Type B pancreatic cell (in vitro differentiated cells): ENCODE measurements at regions not wholly inside any gene's neighbourhood (a gene's known extent, or its start where the extent isn't known, plus 50 kb on each side); places are given as distances from the start of the nearest gene placed in this dataset.

Source experiments
- DNase-seq: peaks from one replicate; pipeline ENCODE4 v3.0.0; 2021; ENCODE audit warnings: mixed read lengths; ENCODE audit not compliant: unreplicated experiment; ENCODE audit errors: extremely low spot score
- H3K27ac Mint-ChIP-seq: 2 replicates; pipeline ENCODE4 v1.8.0; 2021; ENCODE audit warnings: mild to moderate bottlenecking, mixed read lengths
- H3K27me3 Mint-ChIP-seq: 2 replicates; pipeline ENCODE4 v1.8.0; 2021; ENCODE audit warnings: mixed read lengths
- H3K36me3 Mint-ChIP-seq: 2 replicates; pipeline ENCODE4 v1.8.0; 2021; ENCODE audit warnings: mixed read lengths
- H3K4me1 Mint-ChIP-seq: one replicate; pipeline ENCODE4 v1.8.0; 2021; ENCODE audit warnings: mixed read lengths; ENCODE audit not compliant: unreplicated experiment
- H3K4me3 Mint-ChIP-seq: 2 replicates; pipeline ENCODE4 v1.8.0; 2021; ENCODE audit warnings: mild to moderate bottlenecking, mixed read lengths
- H3K9me3 Mint-ChIP-seq: 2 replicates; pipeline ENCODE4 v1.8.0; 2021; ENCODE audit warnings: mixed read lengths
- CTCF ChIP-seq: fragments of 200-600 bp; sonication (generic); conservative IDR thresholded peaks from 2 replicates; pipeline ENCODE4 v1.5.0; 2021; ENCODE audit warnings: antibody characterized with exemption, mild to moderate bottlenecking

DNA sequence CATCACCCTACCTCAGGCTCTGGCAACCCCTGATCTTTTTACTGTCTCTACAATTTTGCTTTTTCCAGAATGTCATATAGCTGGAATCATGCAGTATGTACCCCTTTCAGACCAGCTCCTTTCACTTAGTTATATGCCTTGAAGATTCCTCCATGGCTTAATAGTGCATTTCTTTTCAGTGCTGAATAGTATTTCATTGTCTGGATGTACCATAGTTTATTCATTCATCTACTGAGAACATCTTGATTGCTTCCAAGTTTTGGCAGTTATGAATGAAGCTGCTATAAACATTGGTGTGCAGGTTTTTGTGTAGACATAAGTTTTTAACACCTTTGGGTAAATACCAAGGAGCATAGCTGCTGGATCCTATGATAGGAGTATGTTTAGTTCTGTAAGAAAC, 50.8 kb upstream of the ANP32A start:
- TF ChIP-seq CTCF, result no peak
- Mint-ChIP-seq H3K9me3 (no peaks in the 10 kb centered on the region), H3K4me3 (no peak overlapping the region), H3K4me1 (peaks cover 9% of the 10 kb centered on the region), H3K36me3 (no peaks in the 10 kb centered on the region), H3K27ac (no peak overlapping the region), H3K27me3 (peaks cover 17% of the 10 kb centered on the region)
- no peak for DNase-seq

DNA sequence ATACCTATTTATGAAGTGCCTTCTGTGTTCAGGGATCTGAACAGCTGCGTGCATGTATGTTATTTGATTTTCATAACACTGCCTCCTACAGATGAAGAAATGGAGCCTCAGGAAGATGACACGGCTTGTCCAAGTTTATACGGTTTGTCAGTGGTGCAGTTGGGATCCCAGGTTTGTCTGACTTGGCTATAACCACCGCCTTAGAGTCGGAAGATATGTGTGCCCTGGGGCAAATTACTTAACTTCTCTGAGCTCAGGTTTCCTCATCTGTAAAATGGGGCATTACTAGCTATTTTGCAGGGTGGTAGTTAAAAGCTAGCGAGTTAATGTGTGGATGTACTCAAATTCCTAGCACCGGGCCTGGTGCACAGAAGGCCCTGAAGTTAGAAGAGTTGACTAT, 54.1 kb upstream of the ANP32A start:
- Mint-ChIP-seq H3K4me1 (peaks cover 9% of the 10 kb centered on the region), H3K36me3 (no peaks in the 10 kb centered on the region), H3K4me3 (peak overlapping the region; percentile 89), H3K27me3 (peaks cover 26% of the 10 kb centered on the region), H3K9me3 (no peaks in the 10 kb centered on the region), H3K27ac (no peak overlapping the region)
- TF ChIP-seq CTCF, result no peak
- no peak for DNase-seq

DNA sequence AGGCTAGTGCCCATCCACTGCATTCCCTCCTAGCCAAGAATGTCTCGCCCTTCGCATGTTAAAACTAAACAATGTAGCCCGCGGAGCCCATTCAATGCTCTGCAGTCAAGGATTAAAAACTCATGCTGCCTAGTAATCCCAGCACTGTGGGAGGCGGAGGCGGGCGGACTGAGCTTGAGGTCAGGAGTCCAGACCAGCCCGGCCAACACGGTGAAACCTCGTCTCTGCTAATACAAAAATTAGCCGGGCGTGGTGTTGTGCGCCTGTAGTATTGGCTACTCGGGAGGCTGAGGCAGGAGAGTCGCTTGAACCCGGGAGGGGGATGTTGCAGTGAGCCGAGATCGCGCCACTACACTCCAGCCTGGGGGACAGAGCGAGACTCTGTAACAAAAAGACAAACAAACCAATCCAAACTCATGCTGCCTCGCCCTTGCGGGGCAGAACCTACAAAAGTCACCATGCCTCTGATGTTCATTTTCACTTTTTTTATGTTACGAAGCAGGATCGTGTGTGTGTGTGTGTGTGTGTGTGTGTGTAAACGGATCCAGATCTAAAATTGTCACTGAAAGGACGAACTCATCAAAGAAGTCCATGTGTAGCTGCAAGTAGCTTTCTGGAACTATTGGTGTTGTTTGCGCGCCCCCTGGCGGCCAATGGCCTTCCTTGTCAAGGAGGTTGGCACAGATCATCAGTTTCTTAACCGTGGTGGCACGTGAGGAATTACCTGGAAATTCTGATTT, 54.8 kb upstream of the SPESP1 start:
- H3K36me3 Mint-ChIP-seq, result no peaks in the 10 kb centered on the region
- TF ChIP-seq CTCF, result peak; percentile 96
- H3K27ac Mint-ChIP-seq, result peak overlapping the region; percentile 16
- H3K4me3 Mint-ChIP-seq, result peak overlapping the region; percentile 89
- no peaks in the 10 kb centered on the region for H3K9me3 Mint-ChIP-seq
- H3K27me3 Mint-ChIP-seq, result peaks cover 21% of the 10 kb centered on the region
- DNase-seq, result peak; percentile 93
- peaks cover 9% of the 10 kb centered on the region for H3K4me1 Mint-ChIP-seq

DNA sequence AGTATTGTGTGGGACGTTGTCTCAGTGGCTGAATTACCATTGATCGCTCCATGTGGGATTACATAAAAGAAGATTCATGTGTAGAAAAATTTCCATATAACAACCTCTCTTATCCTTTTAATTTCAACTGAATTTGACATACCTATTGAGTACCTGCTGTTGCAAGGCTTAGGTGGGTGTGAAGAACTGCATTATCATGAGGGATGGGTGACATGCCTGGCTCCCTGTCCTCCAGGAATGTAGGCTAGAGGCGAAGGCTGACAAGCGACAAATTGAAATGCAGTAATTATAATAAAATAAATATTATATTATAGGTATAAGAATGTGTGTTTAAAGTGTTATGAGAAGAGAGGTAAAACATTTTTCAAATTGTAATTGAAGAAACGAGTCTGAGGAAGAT, 52.7 kb upstream of the SPESP1 start:
- DNase-seq, result no peak
- H3K27me3 Mint-ChIP-seq, result peaks cover 20% of the 10 kb centered on the region
- no peak overlapping the region for H3K27ac Mint-ChIP-seq
- no peaks in the 10 kb centered on the region for H3K9me3 Mint-ChIP-seq
- H3K36me3 Mint-ChIP-seq, result no peaks in the 10 kb centered on the region
- peaks cover 9% of the 10 kb centered on the region for H3K4me1 Mint-ChIP-seq
- no peak for TF ChIP-seq CTCF
- no peak overlapping the region for H3K4me3 Mint-ChIP-seq

GRCh38 chr15:68880382-68880781, 49.9 kb upstream of the SPESP1 start:
- H3K9me3 Mint-ChIP-seq, result no peaks in the 10 kb centered on the region
- no peak for TF ChIP-seq CTCF
- H3K27me3 Mint-ChIP-seq, result peaks cover 20% of the 10 kb centered on the region
- no peak overlapping the region for H3K27ac Mint-ChIP-seq
- H3K4me1 Mint-ChIP-seq, result peaks cover 13% of the 10 kb centered on the region
- DNase-seq, result no peak
- no peak overlapping the region for H3K4me3 Mint-ChIP-seq
- no peaks in the 10 kb centered on the region for H3K36me3 Mint-ChIP-seq
